Subcutaneous abdominal adipose tissue (tissue), 5 donors: ENCODE measurements at regions not wholly inside any gene's neighbourhood (a gene's known extent, or its start where the extent isn't known, plus 50 kb on each side); places are given as distances from the start of the nearest gene placed in this dataset.

Experiments
- H3K27ac ChIP-seq: one replicate; pipeline ENCODE4 v1.7.0; 2013; ENCODE audit warnings: low read depth, mild to moderate bottlenecking, inconsistent platforms, low read length, moderate library complexity
- H3K27me3 ChIP-seq, 5 donors: one replicate each; pipeline ENCODE4 v1.7.0; 2013; ENCODE audit warnings: low read length in 5 of 5, inconsistent platforms in 1 of 5; ENCODE audit not compliant: control insufficient read depth in 5 of 5, insufficient read depth in 4 of 5
- H3K36me3 ChIP-seq, 5 donors: one replicate each; pipeline ENCODE4 v1.7.0; 2013; ENCODE audit warnings: low read length in 5 of 5; ENCODE audit not compliant: control insufficient read depth in 5 of 5, insufficient read depth in 5 of 5
- H3K4me1 ChIP-seq, 5 donors: one replicate each; pipeline ENCODE4 v1.7.0; 2013; ENCODE audit warnings: low read length in 5 of 5, mild to moderate bottlenecking in 3 of 5, moderate library complexity in 1 of 5; ENCODE audit not compliant: control insufficient read depth in 5 of 5, insufficient read depth in 5 of 5
- H3K4me3 ChIP-seq, 5 donors: one replicate each; pipeline ENCODE4 v1.7.0; 2013; ENCODE audit warnings: low read length in 5 of 5, low read depth in 1 of 5
- H3K9ac ChIP-seq, 5 donors: one replicate each; pipeline ENCODE4 v1.7.0; 2013; ENCODE audit warnings: low read length in 5 of 5, mild to moderate bottlenecking in 4 of 5, moderate library complexity in 3 of 5
- H3K9me3 ChIP-seq, 5 donors: one replicate each; pipeline ENCODE4 v1.7.0; 2013; ENCODE audit warnings: low read length in 5 of 5; ENCODE audit not compliant: control insufficient read depth in 5 of 5
- donor health status: healthy.
- donor health status: healthy.
- donor health status: healthy.
- donor health status: healthy.
- donor health status: healthy.

GRCh38 chr16:64313726-64314125 lies 808.1 kb downstream of the CDH11 start:
- Histone ChIP-seq H3K27ac (no peak overlapping the region), H3K9ac (no peak overlapping the region), H3K36me3 (no peaks in the 10 kb centered on the region), H3K4me1 (peaks cover 0 to 12% (median 2%) of the 10 kb centered on the region in 5 donors), H3K27me3 (no peaks in the 10 kb centered on the region), H3K9me3 (peaks cover 4 to 6% (median 6%) of the 10 kb centered on the region in 5 donors), H3K4me3 (no peak overlapping the region)

- Histone ChIP-seq H3K9ac (no peak overlapping the region), H3K9me3 (peaks cover 4 to 9% (median 6%) of the 10 kb centered on the region in 5 donors), H3K36me3 (no peaks in the 10 kb centered on the region), H3K4me1 (peaks cover 0 to 5% (median 1%) of the 10 kb centered on the region in 5 donors), H3K4me3 (no peak overlapping the region), H3K27me3 (no peaks in the 10 kb centered on the region), H3K27ac (no peak overlapping the region)
These were observed 808.9 kb downstream of the CDH11 start for GRCh38 chr16:64312980-64313379.

GRCh38 chr16:64312292-64312691 lies 809.6 kb downstream of the CDH11 start:
- Histone ChIP-seq H3K4me1 (peaks cover 0 to 2% (median 0%) of the 10 kb centered on the region in 5 donors), H3K4me3 (no peak overlapping the region), H3K9me3 (peaks cover 4 to 9% (median 6%) of the 10 kb centered on the region in 5 donors), H3K9ac (no peak overlapping the region), H3K36me3 (no peaks in the 10 kb centered on the region), H3K27me3 (no peaks in the 10 kb centered on the region), H3K27ac (no peak overlapping the region)

GRCh38 chr16:64311241-64311640 lies 810.6 kb downstream of the CDH11 start:
- no peaks in the 10 kb centered on the region for H3K27me3 ChIP-seq
- H3K4me1 ChIP-seq: peaks cover 0 to 2% (median 0%) of the 10 kb centered on the region in 5 donors
- H3K9ac ChIP-seq: no peak overlapping the region
- H3K9me3 ChIP-seq: peaks cover 4 to 9% (median 6%) of the 10 kb centered on the region in 5 donors
- H3K4me3 ChIP-seq: no peak overlapping the region
- no peaks in the 10 kb centered on the region for H3K36me3 ChIP-seq
- no peak overlapping the region for H3K27ac ChIP-seq

GRCh38 chr16:64309398-64310110 lies 812.3 kb downstream of the CDH11 start:
- Histone ChIP-seq H3K4me3 (no peak overlapping the region), H3K9ac (no peak overlapping the region), H3K27me3 (no peaks in the 10 kb centered on the region), H3K9me3 (peaks cover 4 to 9% (median 6%) of the 10 kb centered on the region in 5 donors), H3K27ac (no peak overlapping the region), H3K4me1 (peaks cover 0 to 6% (median 0%) of the 10 kb centered on the region in 5 donors), H3K36me3 (no peaks in the 10 kb centered on the region)

- Histone ChIP-seq H3K4me1 (peaks cover 0 to 6% (median 0%) of the 10 kb centered on the region in 5 donors), H3K27ac (no peak overlapping the region), H3K27me3 (no peaks in the 10 kb centered on the region), H3K9ac (no peak overlapping the region), H3K9me3 (peaks cover 4 to 9% (median 6%) of the 10 kb centered on the region in 5 donors), H3K36me3 (no peaks in the 10 kb centered on the region), H3K4me3 (no peak overlapping the region)
These were observed 813.1 kb downstream of the CDH11 start for GRCh38 chr16:64308721-64309120.

- Histone ChIP-seq H3K4me1 (peaks cover 0 to 6% (median 0%) of the 10 kb centered on the region in 5 donors), H3K9ac (no peak overlapping the region), H3K27ac (no peak overlapping the region), H3K9me3 (peaks cover 4 to 9% (median 6%) of the 10 kb centered on the region in 5 donors), H3K4me3 (no peak overlapping the region), H3K36me3 (no peaks in the 10 kb centered on the region), H3K27me3 (no peaks in the 10 kb centered on the region)
These were observed 814.4 kb downstream of the CDH11 start for GRCh38 chr16:64307431-64307830.

GRCh38 chr16:64305663-64306062 lies 816.2 kb downstream of the CDH11 start:
- H3K4me1 ChIP-seq: peaks cover 0 to 11% (median 0%) of the 10 kb centered on the region in 5 donors
- no peaks in the 10 kb centered on the region for H3K27me3 ChIP-seq
- H3K36me3 ChIP-seq: no peaks in the 10 kb centered on the region
- H3K9ac ChIP-seq: no peak overlapping the region
- H3K9me3 ChIP-seq: peaks cover 4 to 9% (median 6%) of the 10 kb centered on the region in 5 donors
- no peak overlapping the region for H3K27ac ChIP-seq
- H3K4me3 ChIP-seq: no peak overlapping the region

- H3K4me1 ChIP-seq: peaks cover 0 to 17% (median 0%) of the 10 kb centered on the region in 5 donors
- peaks cover 4 to 9% (median 6%) of the 10 kb centered on the region in 5 donors for H3K9me3 ChIP-seq
- H3K27me3 ChIP-seq: no peaks in the 10 kb centered on the region
- no peak overlapping the region for H3K4me3 ChIP-seq
- H3K9ac ChIP-seq: no peak overlapping the region
- no peak overlapping the region for H3K27ac ChIP-seq
- H3K36me3 ChIP-seq: no peaks in the 10 kb centered on the region
These were observed 816.9 kb downstream of the CDH11 start for GRCh38 chr16:64304951-64305350.

- no peak overlapping the region for H3K27ac ChIP-seq
- H3K9me3 ChIP-seq: peaks cover under 1 to 5% (median 1%) of the 10 kb centered on the region in 5 donors
- no peak overlapping the region for H3K9ac ChIP-seq
- H3K36me3 ChIP-seq: no peaks in the 10 kb centered on the region
- H3K27me3 ChIP-seq: no peaks in the 10 kb centered on the region
- peaks cover 0 to 20% (median 0%) of the 10 kb centered on the region in 5 donors for H3K4me1 ChIP-seq
- H3K4me3 ChIP-seq: no peak overlapping the region
These were observed 817.5 kb downstream of the CDH11 start for GRCh38 chr16:64304396-64304795.
